AG04449 (cell line): ENCODE measurements at regions not wholly inside any gene's neighbourhood (a gene's known extent, or its start where the extent isn't known, plus 50 kb on each side); places are given as distances from the start of the nearest gene placed in this dataset.
"Not testable (repeated sequence)": the region's sequence is repeated elsewhere in the genome, so short reads cannot be mapped to it uniquely, and the experiment has no call there.

Source experiments
- CTCF ChIA-PET: fragments of 350-600 bp; formaldehyde crosslinking; extraction: SDS; loops from one replicate; lab custom pipeline; 2021; ENCODE audit warnings: antibody characterized with exemption; lab: Yijun Ruan, JAX
- POLR2A ChIA-PET: fragments of 400-600, 350-600 bp; formaldehyde crosslinking; extraction: SDS; loops from one replicate; lab custom pipeline; 2020; ENCODE audit warnings: antibody characterized with exemption, inconsistent platforms; lab: Yijun Ruan, JAX
- DNase-seq: peaks from one replicate; pipeline ENCODE4 v3.0.0-alpha.2; 2010; ENCODE audit warnings: low read depth, low spot score
- H3K4me3 ChIP-seq: 2 replicates; pipeline ENCODE4 v1.5.1; 2011; ENCODE audit warnings: low read depth, mild to moderate bottlenecking, control low read depth, low read length
- TF ChIP-seq, protein P1 (sequence below): IDR thresholded peaks from one replicate; pipeline ENCODE4 v1.5.1; 2011; ENCODE audit warnings: mild to moderate bottlenecking, moderate library complexity, low read length, control low read depth, inconsistent platforms; ENCODE audit not compliant: insufficient read depth; ENCODE audit errors: missing control alignments

DNA sequence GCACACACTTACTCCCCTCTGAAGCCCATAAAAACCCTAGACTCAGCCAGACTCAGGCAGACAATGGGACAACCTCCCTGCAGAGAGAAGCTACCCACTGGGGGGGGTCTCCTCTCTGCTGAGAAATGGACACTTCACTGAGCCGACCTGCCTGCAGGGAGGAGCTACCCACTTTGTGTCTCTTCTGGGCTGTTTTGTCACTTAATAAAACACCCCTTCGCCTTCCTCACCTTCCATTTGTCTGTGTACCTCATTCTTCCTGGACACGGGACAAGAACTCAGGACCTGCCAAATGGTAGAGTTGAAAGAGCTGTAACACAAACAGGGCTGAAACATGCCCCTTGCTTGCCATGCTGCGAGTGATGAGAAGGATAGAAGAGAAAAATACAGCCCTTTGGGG, 151.7 kb upstream of the HDDC2 start:
- no peak overlapping the region for H3K4me3 ChIP-seq
- POLR2A ChIA-PET: no interaction called here
- TF ChIP-seq, protein P1, sequence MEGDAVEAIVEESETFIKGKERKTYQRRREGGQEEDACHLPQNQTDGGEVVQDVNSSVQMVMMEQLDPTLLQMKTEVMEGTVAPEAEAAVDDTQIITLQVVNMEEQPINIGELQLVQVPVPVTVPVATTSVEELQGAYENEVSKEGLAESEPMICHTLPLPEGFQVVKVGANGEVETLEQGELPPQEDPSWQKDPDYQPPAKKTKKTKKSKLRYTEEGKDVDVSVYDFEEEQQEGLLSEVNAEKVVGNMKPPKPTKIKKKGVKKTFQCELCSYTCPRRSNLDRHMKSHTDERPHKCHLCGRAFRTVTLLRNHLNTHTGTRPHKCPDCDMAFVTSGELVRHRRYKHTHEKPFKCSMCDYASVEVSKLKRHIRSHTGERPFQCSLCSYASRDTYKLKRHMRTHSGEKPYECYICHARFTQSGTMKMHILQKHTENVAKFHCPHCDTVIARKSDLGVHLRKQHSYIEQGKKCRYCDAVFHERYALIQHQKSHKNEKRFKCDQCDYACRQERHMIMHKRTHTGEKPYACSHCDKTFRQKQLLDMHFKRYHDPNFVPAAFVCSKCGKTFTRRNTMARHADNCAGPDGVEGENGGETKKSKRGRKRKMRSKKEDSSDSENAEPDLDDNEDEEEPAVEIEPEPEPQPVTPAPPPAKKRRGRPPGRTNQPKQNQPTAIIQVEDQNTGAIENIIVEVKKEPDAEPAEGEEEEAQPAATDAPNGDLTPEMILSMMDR: no peak
- DNase-seq: no peak
- CTCF ChIA-PET: no interaction called here

DNA sequence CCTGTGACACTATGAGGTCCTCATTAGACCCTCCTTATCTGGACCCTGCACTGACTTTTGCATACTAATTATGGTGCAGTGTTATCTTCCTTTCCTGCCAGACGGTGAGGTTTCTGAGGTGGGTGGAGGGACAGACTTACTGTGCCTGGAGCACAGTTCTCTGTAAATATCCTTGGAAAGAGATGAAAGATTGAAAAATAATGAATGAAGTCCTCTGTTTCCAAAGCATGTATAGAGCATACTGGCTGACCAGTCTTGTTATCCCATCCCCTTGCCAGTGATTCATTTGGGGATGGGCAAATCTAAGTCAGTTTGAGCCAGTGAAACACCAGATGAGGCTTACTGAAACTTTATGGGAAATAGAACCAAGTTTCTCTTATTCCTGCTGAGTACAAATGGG, 152.6 kb upstream of the HDDC2 start:
- ChIA-PET POLR2A (no interaction called here), CTCF (no interaction called here)
- DNase-seq: no peak
- H3K4me3 ChIP-seq: no peak overlapping the region
- TF ChIP-seq, protein P1: no peak

DNA sequence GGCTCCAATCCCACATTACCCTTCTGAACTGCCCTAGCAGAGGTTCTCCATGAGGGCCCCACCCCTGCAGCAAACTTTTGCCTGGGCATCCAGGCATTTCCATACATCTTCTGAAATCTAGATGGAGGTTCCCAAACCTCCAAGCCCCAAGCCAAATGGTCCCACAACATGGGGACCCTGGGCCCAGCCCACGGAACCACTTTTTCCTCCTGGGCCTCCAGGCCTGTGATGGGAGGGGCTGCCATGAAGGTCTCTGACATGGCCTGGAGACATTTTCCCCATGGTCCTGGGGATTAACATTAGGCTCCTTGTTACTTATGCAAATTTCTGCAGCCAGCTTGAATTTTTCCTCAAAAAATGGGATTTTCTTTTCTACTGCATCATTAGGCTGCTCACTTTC, 156.7 kb upstream of the HDDC2 start:
- POLR2A ChIA-PET, CTCF ChIA-PET, DNase-seq, H3K4me3 ChIP-seq: not testable (repeated sequence)

DNA sequence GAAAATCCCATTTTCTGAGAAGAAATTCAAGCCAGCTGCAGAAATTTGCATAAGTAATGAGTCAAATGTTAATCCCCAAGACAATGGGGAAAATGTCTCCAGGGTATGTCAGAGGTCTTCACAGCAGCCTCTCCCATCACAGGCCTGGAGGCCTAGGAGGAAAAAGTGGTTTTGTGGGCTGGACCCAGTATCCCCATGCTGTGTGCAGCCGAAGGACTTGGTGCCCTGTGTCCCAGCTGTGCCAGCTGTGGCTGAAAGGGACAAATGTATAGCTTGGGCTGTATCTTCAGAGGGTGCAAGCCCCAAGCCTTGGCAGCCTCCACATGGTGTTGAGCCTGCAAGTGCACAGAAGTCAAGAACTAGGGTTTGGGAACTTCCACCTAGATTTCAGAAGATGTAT, 163.6 kb upstream of the HDDC2 start:
- POLR2A ChIA-PET, DNase-seq, H3K4me3 ChIP-seq, CTCF ChIA-PET: not testable (repeated sequence)

DNA sequence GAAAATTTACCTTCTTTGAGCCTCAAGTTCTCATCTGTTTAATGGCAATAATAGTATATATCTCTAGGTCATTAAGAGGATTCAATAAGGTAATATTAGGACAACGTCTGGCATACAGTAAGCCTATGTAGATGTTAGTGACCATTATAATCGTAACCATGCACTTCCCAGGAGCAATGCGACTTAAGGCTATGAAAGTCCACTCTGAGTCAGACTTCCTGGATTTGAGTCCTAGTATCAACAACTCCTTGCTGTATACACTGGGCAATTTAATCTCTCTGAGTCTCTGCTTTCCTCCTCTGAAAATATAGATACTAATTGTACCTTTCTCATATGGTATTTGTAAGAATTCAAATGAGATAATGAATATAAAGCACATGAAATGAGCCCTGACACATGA, 168.1 kb upstream of the HDDC2 start:
- ChIA-PET CTCF (no interaction called here), POLR2A (no interaction called here)
- H3K4me3 ChIP-seq: no peak overlapping the region
- DNase-seq: no peak
- TF ChIP-seq, protein P1: no peak

DNA sequence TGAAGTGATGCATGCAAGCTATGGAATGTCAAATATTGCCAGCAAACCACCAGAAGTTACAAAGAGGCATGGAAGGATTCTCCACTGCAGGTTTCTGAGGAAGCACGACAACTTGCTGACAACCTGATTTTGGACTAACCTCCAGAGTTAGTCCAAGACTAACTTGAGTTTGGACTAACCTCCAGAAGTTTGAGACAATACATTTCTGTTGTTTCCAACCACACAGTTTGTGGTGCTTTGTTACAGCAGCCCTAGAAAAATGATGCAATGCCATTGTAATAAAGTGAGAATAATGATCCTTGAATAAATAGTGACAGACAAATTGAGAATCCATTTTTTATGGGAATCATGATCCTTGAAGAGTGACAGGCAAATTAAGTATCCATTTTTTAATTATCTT, 169.9 kb upstream of the HDDC2 start:
- no peak overlapping the region for H3K4me3 ChIP-seq
- POLR2A ChIA-PET: no interaction called here
- no peak for DNase-seq
- TF ChIP-seq, protein P1: no peak
- CTCF ChIA-PET: no interaction called here

DNA sequence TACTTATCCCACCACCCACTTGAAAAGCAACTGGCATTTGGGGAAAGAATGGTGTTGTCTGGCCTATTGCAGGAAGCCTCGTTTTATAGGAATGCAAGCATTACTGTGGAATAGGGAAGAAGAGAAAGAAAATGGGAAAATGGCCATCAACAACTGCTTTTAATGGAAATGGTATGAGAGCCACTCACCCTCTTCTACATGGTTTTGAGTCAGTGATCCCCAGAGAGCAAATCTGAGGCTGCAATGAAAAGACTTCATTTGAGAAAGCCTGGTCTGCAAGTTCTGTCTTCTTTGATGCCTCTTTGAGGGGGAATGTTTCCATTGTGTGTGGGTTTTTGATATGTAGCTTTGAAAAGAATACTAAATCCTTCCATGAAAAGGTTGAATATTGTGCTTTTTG, 172.3 kb upstream of the HDDC2 start:
- H3K4me3 ChIP-seq: no peak overlapping the region
- TF ChIP-seq, protein P1: no peak
- ChIA-PET CTCF (no interaction called here), POLR2A (no interaction called here)
- DNase-seq: no peak
